ENCODE measurements at regions not wholly inside any gene's neighbourhood (a gene's known extent, or its start where the extent isn't known, plus 50 kb on each side); places are given as distances from the start of the nearest gene placed in this dataset.

DNA sequence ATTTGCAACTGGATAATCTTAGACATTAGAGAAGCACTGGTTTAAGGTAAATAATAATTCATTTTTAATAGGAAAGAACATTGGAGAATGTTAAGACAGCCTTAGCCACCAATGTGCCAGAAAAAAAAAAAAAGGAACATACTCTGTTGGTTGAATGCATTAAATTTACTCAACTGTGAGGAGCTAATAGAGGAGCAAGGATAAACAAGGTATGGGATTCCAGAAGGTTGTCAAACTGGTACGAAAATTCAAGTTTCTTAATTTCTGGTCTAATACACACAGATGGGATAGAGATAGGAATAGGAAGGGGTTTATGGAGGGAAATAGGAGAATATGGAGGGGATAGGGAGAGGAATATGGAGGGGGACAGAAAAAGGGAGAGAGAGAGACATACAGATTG is 1096.6 kb downstream of the ARAP2 start:
- Histone ChIP-seq H3K4me3 (ENCODE audit: low read depth in 1 of 2, low read length in 2 of 2) (no peak overlapping the region), H3K4me1 (ENCODE audit: control insufficient read depth in 1 of 2, insufficient read depth in 2 of 2, low read length in 2 of 2) (no peaks in the 10 kb centered on the region), H3K9me3 (ENCODE audit: control insufficient read depth in 1 of 2, low read length in 2 of 2) (peaks cover 0 to 6% of the 10 kb centered on the region in 2 donors), H3K27ac (ENCODE audit: low read length) (no peak overlapping the region), H3K27me3 (ENCODE audit: low read depth, low read length) (no peaks in the 10 kb centered on the region), H3K36me3 (ENCODE audit: control insufficient read depth in 1 of 2, insufficient read depth in 2 of 2, low read length in 2 of 2) (no peaks in the 10 kb centered on the region)

DNA sequence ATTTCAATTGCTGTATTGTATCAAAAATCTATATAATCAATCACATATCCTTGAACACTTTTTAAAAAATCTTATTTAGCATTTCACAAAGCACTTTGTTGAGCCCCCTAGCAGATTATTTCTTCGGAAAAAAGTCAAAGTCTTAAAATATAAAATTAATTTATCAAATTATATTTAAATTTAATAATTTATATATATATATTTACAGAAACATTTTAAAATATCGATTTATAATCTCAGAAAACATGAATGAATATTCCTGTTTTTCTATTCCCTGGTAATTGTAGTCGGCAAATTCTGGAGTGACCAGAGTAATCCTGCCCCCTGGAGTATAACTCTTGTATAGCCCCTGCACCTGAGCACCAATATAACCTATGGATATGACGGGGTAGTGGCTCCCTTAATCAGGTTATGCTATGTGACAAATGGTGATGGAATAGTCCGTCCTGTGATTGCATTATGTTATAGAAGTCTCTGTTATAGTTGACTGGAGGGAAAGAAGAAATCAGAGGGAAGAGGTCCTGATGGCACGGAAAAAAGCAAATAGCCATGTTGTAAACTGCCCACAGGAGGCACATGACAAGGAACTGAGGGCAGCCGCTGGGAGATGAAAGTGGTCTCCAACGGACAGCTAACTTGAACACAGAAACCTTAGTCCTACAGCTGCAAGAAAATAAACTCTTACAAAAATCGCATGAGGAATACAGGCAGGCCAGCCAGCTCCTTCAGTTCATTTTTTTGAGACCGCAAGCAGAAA is 1092.3 kb downstream of the ARAP2 start:
- Histone ChIP-seq H3K4me1 (ENCODE audit: control insufficient read depth in 1 of 2, insufficient read depth in 2 of 2, low read length in 2 of 2) (no peaks in the 10 kb centered on the region), H3K27me3 (ENCODE audit: low read depth, low read length) (no peaks in the 10 kb centered on the region), H3K4me3 (ENCODE audit: low read depth in 1 of 2, low read length in 2 of 2) (no peak overlapping the region), H3K36me3 (ENCODE audit: control insufficient read depth in 1 of 2, insufficient read depth in 2 of 2, low read length in 2 of 2) (no peaks in the 10 kb centered on the region), H3K9me3 (ENCODE audit: control insufficient read depth in 1 of 2, low read length in 2 of 2) (no peaks in the 10 kb centered on the region), H3K27ac (ENCODE audit: low read length) (no peak overlapping the region)

DNA sequence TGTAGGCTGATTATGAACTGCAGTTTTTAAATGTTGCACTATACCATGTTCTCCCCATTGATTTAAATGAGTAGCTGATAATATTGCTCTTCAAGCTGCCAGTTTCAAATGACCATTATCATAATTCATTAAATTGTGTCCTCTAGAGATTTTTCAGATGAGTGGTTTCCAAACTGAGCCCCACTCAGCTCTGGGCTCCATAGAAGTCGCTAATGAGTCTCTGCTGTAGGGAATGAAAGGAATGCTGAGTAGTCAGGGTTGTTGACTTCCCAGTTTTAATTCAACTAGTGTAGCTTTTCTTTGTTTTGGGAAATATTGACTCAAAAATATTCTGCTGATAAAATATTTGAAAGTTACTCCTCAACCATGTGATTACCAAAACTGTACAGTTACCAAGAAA is 1081.1 kb downstream of the ARAP2 start:
- no peaks in the 10 kb centered on the region for H3K27me3 ChIP-seq (ENCODE audit: low read depth, low read length)
- no peaks in the 10 kb centered on the region for H3K4me1 ChIP-seq (ENCODE audit: control insufficient read depth in 1 of 2, insufficient read depth in 2 of 2, low read length in 2 of 2)
- H3K4me3 ChIP-seq (ENCODE audit: low read depth in 1 of 2, low read length in 2 of 2): no peak overlapping the region
- H3K36me3 ChIP-seq (ENCODE audit: control insufficient read depth in 1 of 2, insufficient read depth in 2 of 2, low read length in 2 of 2): no peaks in the 10 kb centered on the region
- H3K9me3 ChIP-seq (ENCODE audit: control insufficient read depth in 1 of 2, low read length in 2 of 2): no peaks in the 10 kb centered on the region
- H3K27ac ChIP-seq (ENCODE audit: low read length): no peak overlapping the region

DNA sequence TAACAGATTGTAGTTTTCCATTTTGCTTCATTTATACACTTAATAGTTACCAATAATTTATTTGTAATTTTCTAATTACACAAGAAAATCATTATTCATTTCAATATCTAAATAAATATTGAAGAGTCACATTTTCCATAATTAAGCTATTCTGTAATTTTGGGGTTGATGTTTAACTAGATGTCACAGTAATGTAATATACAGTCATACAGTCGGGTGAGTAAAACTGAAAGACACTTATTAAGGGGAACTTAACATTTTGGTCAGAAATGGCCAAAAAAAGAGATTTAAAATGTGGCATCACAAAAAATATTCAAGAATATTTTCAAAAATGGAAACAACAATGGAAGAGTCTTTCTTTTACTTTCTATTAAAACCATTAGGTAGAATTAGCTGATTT is 1080.3 kb downstream of the ARAP2 start:
- Histone ChIP-seq H3K4me1 (ENCODE audit: control insufficient read depth in 1 of 2, insufficient read depth in 2 of 2, low read length in 2 of 2) (no peaks in the 10 kb centered on the region), H3K4me3 (ENCODE audit: low read depth in 1 of 2, low read length in 2 of 2) (no peak overlapping the region), H3K27ac (ENCODE audit: low read length) (no peak overlapping the region), H3K27me3 (ENCODE audit: low read depth, low read length) (no peaks in the 10 kb centered on the region), H3K36me3 (ENCODE audit: control insufficient read depth in 1 of 2, insufficient read depth in 2 of 2, low read length in 2 of 2) (no peaks in the 10 kb centered on the region), H3K9me3 (ENCODE audit: control insufficient read depth in 1 of 2, low read length in 2 of 2) (no peaks in the 10 kb centered on the region)

DNA sequence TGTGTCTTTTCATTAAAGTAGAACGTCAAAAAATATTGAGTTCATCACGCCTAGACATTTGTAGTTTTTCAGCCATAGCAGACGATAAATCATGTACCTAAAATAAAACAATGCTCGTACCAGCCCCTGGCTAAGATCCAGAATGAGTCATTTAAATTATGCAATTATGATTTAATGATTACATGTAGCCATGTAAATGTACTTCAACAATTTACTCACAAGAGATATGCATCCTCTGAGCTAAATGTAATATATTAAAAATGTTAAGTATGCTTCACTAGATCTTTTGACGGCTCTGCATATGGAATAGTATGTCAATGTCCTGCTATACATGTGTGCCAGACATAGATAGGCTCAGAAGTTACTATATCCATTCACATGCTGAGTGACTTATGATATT is 1077.8 kb downstream of the ARAP2 start:
- H3K4me3 ChIP-seq (ENCODE audit: low read depth in 1 of 2, low read length in 2 of 2): no peak overlapping the region
- H3K9me3 ChIP-seq (ENCODE audit: control insufficient read depth in 1 of 2, low read length in 2 of 2): no peaks in the 10 kb centered on the region
- no peak overlapping the region for H3K27ac ChIP-seq (ENCODE audit: low read length)
- no peaks in the 10 kb centered on the region for H3K27me3 ChIP-seq (ENCODE audit: low read depth, low read length)
- H3K36me3 ChIP-seq (ENCODE audit: control insufficient read depth in 1 of 2, insufficient read depth in 2 of 2, low read length in 2 of 2): no peaks in the 10 kb centered on the region
- no peaks in the 10 kb centered on the region for H3K4me1 ChIP-seq (ENCODE audit: control insufficient read depth in 1 of 2, insufficient read depth in 2 of 2, low read length in 2 of 2)

DNA sequence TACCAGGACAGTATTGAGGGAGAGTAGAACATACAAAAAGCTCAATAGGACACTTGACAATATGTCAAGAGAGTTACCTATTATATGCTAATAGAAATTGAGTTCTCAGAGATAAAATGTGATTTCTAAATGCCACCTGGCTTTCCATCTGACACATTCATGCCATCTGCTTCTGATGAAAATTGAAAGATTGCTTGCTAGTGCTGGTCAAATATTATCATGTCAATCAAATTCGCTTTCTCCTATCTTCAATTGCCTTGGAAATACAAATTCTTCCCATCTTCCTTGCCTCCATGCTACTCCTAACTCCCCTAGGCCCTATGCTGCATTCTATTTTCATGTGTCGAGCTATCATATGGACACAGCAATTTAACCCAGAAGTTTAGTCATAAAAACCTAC is 1076.9 kb downstream of the ARAP2 start:
- Histone ChIP-seq H3K4me3 (ENCODE audit: low read depth in 1 of 2, low read length in 2 of 2) (no peak overlapping the region), H3K27ac (ENCODE audit: low read length) (no peak overlapping the region), H3K4me1 (ENCODE audit: control insufficient read depth in 1 of 2, insufficient read depth in 2 of 2, low read length in 2 of 2) (no peaks in the 10 kb centered on the region), H3K36me3 (ENCODE audit: control insufficient read depth in 1 of 2, insufficient read depth in 2 of 2, low read length in 2 of 2) (no peaks in the 10 kb centered on the region), H3K27me3 (ENCODE audit: low read depth, low read length) (no peaks in the 10 kb centered on the region), H3K9me3 (ENCODE audit: control insufficient read depth in 1 of 2, low read length in 2 of 2) (no peaks in the 10 kb centered on the region)

DNA sequence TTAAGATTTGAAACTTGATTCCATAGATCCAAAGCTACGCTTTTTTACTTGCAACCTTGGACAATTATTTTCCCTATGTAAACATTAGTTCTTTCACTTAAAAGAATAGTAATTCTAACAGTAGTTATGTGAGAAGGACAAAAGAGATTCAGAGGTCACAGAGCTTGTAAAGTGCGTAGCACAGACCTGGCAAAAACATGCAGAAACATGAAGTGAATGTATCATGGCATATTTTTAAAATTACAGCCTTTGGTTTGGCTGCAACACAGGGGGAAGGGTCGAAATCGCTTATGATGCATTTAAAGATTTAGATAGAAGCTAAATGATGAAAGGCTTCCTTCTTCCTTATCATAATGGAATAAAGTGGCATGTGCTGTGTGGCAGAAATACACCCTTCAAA is 1068.8 kb downstream of the ARAP2 start:
- no peak overlapping the region for H3K27ac ChIP-seq (ENCODE audit: low read length)
- no peaks in the 10 kb centered on the region for H3K4me1 ChIP-seq (ENCODE audit: control insufficient read depth in 1 of 2, insufficient read depth in 2 of 2, low read length in 2 of 2)
- no peak overlapping the region for H3K4me3 ChIP-seq (ENCODE audit: low read depth in 1 of 2, low read length in 2 of 2)
- H3K36me3 ChIP-seq (ENCODE audit: control insufficient read depth in 1 of 2, insufficient read depth in 2 of 2, low read length in 2 of 2): no peaks in the 10 kb centered on the region
- no peaks in the 10 kb centered on the region for H3K9me3 ChIP-seq (ENCODE audit: control insufficient read depth in 1 of 2, low read length in 2 of 2)
- H3K27me3 ChIP-seq (ENCODE audit: low read depth, low read length): no peaks in the 10 kb centered on the region

DNA sequence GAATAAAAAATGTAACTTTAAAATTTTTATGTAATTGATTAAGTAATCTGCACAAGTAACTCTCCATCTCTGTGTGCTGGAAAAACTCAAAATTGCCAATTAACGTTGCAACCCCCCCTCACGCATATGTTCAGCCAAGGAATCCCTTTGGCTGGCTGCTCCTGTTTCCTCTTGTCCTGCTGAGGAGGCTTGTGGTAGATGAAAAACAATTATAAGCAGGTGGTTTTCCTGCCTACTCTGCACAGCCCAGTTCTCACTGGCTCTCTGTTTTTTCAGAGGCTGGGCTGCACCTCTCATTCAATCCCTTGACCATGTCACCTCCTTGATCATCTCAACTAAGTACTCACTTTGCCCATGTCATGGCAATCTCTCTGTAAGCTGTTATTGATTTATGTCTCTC is 1068.4 kb downstream of the ARAP2 start:
- Histone ChIP-seq H3K4me3 (ENCODE audit: low read depth in 1 of 2, low read length in 2 of 2) (no peak overlapping the region), H3K36me3 (ENCODE audit: control insufficient read depth in 1 of 2, insufficient read depth in 2 of 2, low read length in 2 of 2) (no peaks in the 10 kb centered on the region), H3K4me1 (ENCODE audit: control insufficient read depth in 1 of 2, insufficient read depth in 2 of 2, low read length in 2 of 2) (no peaks in the 10 kb centered on the region), H3K27ac (ENCODE audit: low read length) (no peak overlapping the region), H3K27me3 (ENCODE audit: low read depth, low read length) (no peaks in the 10 kb centered on the region), H3K9me3 (ENCODE audit: control insufficient read depth in 1 of 2, low read length in 2 of 2) (no peaks in the 10 kb centered on the region)

DNA sequence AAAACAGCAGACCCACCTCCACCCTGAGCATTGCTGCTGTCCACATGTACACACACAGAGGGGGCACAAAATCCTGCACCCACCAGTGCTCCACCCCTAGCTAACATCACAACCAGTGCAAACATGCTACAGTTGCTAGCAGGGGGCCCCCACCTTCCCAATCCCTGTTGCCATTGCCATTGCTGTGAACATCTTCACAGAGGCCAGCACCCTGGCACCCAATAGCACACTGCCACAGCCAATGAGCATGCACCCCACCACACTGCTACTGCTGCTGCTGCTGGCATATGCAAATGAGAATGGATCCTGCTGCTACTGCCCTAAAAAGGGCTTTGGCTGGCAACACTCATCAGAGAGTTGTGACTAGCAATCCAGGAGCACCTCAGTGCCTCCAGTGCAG is 1061.9 kb downstream of the ARAP2 start:
- Histone ChIP-seq H3K4me1 (ENCODE audit: control insufficient read depth in 1 of 2, insufficient read depth in 2 of 2, low read length in 2 of 2) (no peaks in the 10 kb centered on the region), H3K9me3 (ENCODE audit: control insufficient read depth in 1 of 2, low read length in 2 of 2) (peaks cover 0 to 12% of the 10 kb centered on the region in 2 donors), H3K4me3 (ENCODE audit: low read depth in 1 of 2, low read length in 2 of 2) (no peak overlapping the region), H3K36me3 (ENCODE audit: control insufficient read depth in 1 of 2, insufficient read depth in 2 of 2, low read length in 2 of 2) (no peaks in the 10 kb centered on the region), H3K27me3 (ENCODE audit: low read depth, low read length) (no peaks in the 10 kb centered on the region), H3K27ac (ENCODE audit: low read length) (no peak overlapping the region)

DNA sequence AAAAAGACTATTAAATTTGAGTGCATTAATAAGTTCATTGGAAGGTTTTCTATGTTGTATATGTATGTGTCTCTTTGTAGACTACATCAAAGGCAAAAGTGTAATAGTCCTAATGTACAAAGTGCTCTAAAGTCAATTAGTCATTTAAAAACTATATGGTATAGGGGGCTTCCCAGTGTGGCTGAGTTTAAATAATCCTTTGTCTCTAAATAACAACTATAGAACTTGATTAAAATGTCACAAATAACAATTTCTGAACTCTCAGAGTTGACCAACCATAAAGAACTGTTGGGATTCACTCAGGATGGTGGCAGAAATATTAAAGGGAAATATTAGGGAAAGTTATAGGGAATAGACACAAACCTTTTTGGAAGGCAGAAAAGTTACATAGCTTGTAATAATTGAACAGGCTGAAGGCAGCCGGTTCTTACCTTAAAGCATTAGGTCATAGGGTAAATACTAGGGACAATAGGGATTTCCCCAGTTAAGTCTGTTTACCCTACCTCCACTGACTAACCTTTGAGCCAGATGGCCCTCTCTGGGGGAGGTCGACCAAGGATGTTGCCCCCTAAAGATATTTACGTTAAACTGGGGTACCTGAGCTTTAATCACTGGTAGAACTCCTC is 1054.2 kb downstream of the ARAP2 start:
- no peaks in the 10 kb centered on the region for H3K4me1 ChIP-seq (ENCODE audit: control insufficient read depth in 1 of 2, insufficient read depth in 2 of 2, low read length in 2 of 2)
- H3K36me3 ChIP-seq (ENCODE audit: control insufficient read depth in 1 of 2, insufficient read depth in 2 of 2, low read length in 2 of 2): no peaks in the 10 kb centered on the region
- no peak overlapping the region for H3K27ac ChIP-seq (ENCODE audit: low read length)
- H3K9me3 ChIP-seq (ENCODE audit: control insufficient read depth in 1 of 2, low read length in 2 of 2): no peaks in the 10 kb centered on the region
- no peaks in the 10 kb centered on the region for H3K27me3 ChIP-seq (ENCODE audit: low read depth, low read length)
- no peak overlapping the region for H3K4me3 ChIP-seq (ENCODE audit: low read depth in 1 of 2, low read length in 2 of 2)

DNA sequence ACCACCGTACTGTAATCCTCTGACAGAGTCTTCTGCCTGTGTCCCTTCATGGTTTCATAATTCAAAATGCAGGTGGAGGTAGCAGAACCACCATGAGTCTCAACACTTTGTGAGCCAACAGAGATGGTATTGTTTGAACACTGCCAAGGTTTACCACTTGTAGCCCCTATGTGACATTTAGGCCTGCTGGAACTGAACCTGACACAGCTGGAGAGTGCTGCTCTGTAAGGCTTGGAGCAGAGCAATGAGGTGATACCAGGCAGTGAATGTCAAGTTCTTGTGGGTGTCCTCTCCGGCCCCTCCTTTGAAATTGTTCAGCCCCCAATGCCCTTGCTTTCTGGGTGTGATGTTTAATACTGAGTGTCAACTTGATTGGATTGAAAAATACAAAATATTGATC is 1042.9 kb downstream of the ARAP2 start:
- Histone ChIP-seq H3K27me3 (ENCODE audit: low read depth, low read length) (no peaks in the 10 kb centered on the region), H3K9me3 (ENCODE audit: control insufficient read depth in 1 of 2, low read length in 2 of 2) (peaks cover 0 to 3% of the 10 kb centered on the region in 2 donors), H3K27ac (ENCODE audit: low read length) (no peak overlapping the region), H3K4me1 (ENCODE audit: control insufficient read depth in 1 of 2, insufficient read depth in 2 of 2, low read length in 2 of 2) (no peaks in the 10 kb centered on the region), H3K4me3 (ENCODE audit: low read depth in 1 of 2, low read length in 2 of 2) (no peak overlapping the region), H3K36me3 (ENCODE audit: control insufficient read depth in 1 of 2, insufficient read depth in 2 of 2, low read length in 2 of 2) (no peaks in the 10 kb centered on the region)

DNA sequence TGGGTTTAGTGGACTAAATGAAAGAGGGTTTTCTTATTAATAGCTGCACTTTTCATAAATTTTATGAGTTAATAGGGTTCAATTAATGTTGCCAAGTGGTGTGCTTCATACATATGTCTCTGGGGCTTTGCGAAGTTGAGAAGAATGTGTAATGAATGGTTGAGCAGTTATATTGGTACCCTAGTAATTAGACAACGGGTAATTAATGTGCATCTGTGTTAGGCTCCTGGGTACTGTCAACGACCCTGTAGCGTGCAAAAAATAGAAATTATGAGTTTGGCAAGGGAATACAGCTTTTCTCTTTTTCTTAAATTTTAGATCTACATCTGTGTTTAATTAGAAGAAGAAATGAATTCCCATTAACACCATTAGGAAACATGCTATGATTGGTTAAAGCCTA is 1027.7 kb downstream of the ARAP2 start:
- H3K4me1 ChIP-seq (ENCODE audit: control insufficient read depth in 1 of 2, insufficient read depth in 2 of 2, low read length in 2 of 2): no peaks in the 10 kb centered on the region
- H3K36me3 ChIP-seq (ENCODE audit: control insufficient read depth in 1 of 2, insufficient read depth in 2 of 2, low read length in 2 of 2): no peaks in the 10 kb centered on the region
- H3K4me3 ChIP-seq (ENCODE audit: low read depth in 1 of 2, low read length in 2 of 2): no peak overlapping the region
- no peak overlapping the region for H3K27ac ChIP-seq (ENCODE audit: low read length)
- H3K27me3 ChIP-seq (ENCODE audit: low read depth, low read length): no peaks in the 10 kb centered on the region
- H3K9me3 ChIP-seq (ENCODE audit: control insufficient read depth in 1 of 2, low read length in 2 of 2): no peaks in the 10 kb centered on the region
